ENCODE measurements at regions not wholly inside any gene's neighbourhood (a gene's known extent, or its start where the extent isn't known, plus 50 kb on each side); places are given as distances from the start of the nearest gene placed in this dataset.

- 8 to 19% methylated on average over 3 of the region's 3 CpGs for WGBS, 2 experiments (ENCODE audit: low coverage in 1 of 2, low lambda C conversion rate in 2 of 2, missing lambda C conversion rate in 2 of 2)
- Histone ChIP-seq H3K9ac (no peak overlapping the region), H4K20me1 (ENCODE audit: insufficient read depth) (no peaks in the 10 kb centered on the region), H3K9me2 (ENCODE audit: insufficient read depth) (no peaks in the 10 kb centered on the region), H3K27me3 (replicated peaks; ENCODE audit: insufficient read depth) (peaks cover 9% of the 10 kb centered on the region), H3K9me3 (ENCODE audit: low read depth) (peaks cover 3% of the 10 kb centered on the region), H3K4me2 (ENCODE audit: unreplicated experiment) (no peak overlapping the region), H3K36me3 (ENCODE audit: low read depth) (no peaks in the 10 kb centered on the region), H2AFZ (no peak overlapping the region), H3K27ac (no peak overlapping the region), H3K4me1 (ENCODE audit: insufficient read depth) (no peaks in the 10 kb centered on the region), H3K79me2 (ENCODE audit: insufficient read depth) (no peaks in the 10 kb centered on the region), H3K4me3 (no peak overlapping the region), H3F3A (ENCODE audit: insufficient read depth) (no peaks in the 10 kb centered on the region)
- DNase-seq: no peak
- no peak for TF ChIP-seq EZH2 (IDR thresholded peaks at IDR 0.05; ENCODE audit: insufficient read depth, poor library complexity, severe bottlenecking)
- no peak for TF ChIP-seq EZH2phosphoT487 (IDR thresholded peaks at IDR 0.05; ENCODE audit: insufficient read depth, low read depth)
- in situ Hi-C loops (cut with MboI): no loop called here
These were observed 105.5 kb downstream of the NUF2 start for GRCh38 chr1:163427279-163427678.

DNA sequence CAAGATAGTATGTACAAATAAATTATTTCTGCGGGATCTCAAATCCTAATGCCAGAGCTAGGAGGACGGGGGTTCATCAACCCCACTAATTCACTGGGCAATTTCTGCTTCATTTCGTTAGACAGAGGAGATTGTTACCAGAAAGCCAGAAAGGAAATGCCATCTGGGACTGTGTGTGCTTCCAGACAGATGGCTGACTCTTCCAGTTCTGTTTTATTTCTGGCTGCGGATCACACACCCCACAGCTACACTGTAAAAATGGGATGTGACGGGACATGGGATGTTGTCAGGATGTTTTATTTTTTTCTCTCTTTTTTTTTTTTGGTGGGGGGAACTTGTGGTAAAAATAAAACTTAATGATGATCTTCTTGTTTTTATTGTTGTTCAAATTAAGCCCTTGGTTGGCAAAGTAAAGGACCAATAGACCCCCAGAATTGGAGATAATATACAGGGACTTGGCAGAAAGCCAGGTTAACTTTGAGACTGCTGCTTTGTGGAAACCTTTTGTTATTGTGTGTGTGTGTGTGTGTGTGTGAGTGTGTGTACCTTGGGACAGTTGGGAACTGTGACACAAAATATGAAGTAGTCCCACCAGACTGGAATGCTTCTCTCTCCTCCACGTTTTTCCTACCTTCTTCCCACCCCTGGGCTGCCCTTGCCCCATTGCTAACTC, 114.5 kb downstream of the NUF2 start:
- Histone ChIP-seq H3K4me3 (no peak overlapping the region), H3K36me3 (ENCODE audit: low read depth) (no peaks in the 10 kb centered on the region), H3K4me2 (ENCODE audit: unreplicated experiment) (no peak overlapping the region), H3K9me3 (ENCODE audit: low read depth) (peaks cover 3% of the 10 kb centered on the region), H4K20me1 (ENCODE audit: insufficient read depth) (no peaks in the 10 kb centered on the region), H3K27ac (no peak overlapping the region), H3K79me2 (ENCODE audit: insufficient read depth) (no peaks in the 10 kb centered on the region), H3F3A (ENCODE audit: insufficient read depth) (no peaks in the 10 kb centered on the region), H3K27me3 (replicated peaks; ENCODE audit: insufficient read depth) (peaks cover 13% of the 10 kb centered on the region; the same call in 1 of the 2 replicates), H3K9me2 (ENCODE audit: insufficient read depth) (no peaks in the 10 kb centered on the region), H3K9ac (no peak overlapping the region), H3K4me1 (ENCODE audit: insufficient read depth) (no peaks in the 10 kb centered on the region), H2AFZ (no peak overlapping the region)
- 1 to 3% methylated on average over 6 of the region's 6 CpGs for WGBS, 2 experiments (ENCODE audit: low coverage in 1 of 2, low lambda C conversion rate in 2 of 2, missing lambda C conversion rate in 2 of 2)
- DNase-seq: peak; percentile 2
- in situ Hi-C loops (cut with MboI): no loop called here
- TF ChIP-seq EZH2 (IDR thresholded peaks at IDR 0.05; ENCODE audit: insufficient read depth, poor library complexity, severe bottlenecking) (no peak), EZH2phosphoT487 (IDR thresholded peaks at IDR 0.05; ENCODE audit: insufficient read depth, low read depth) (no peak)

GRCh38 chr1:163439471-163439870, 117.7 kb downstream of the NUF2 start:
- Histone ChIP-seq H4K20me1 (ENCODE audit: insufficient read depth) (no peaks in the 10 kb centered on the region), H3K4me1 (ENCODE audit: insufficient read depth) (no peaks in the 10 kb centered on the region), H3K27ac (no peak overlapping the region), H3K36me3 (ENCODE audit: low read depth) (no peaks in the 10 kb centered on the region), H3K9me2 (ENCODE audit: insufficient read depth) (no peaks in the 10 kb centered on the region), H3F3A (ENCODE audit: insufficient read depth) (no peaks in the 10 kb centered on the region), H3K27me3 (replicated peaks; ENCODE audit: insufficient read depth) (peaks cover 13% of the 10 kb centered on the region; the same call in 1 of the 2 replicates), H3K9me3 (ENCODE audit: low read depth) (no peaks in the 10 kb centered on the region), H3K9ac (no peak overlapping the region), H3K79me2 (ENCODE audit: insufficient read depth) (no peaks in the 10 kb centered on the region), H3K4me2 (ENCODE audit: unreplicated experiment) (no peak overlapping the region), H2AFZ (no peak overlapping the region), H3K4me3 (no peak overlapping the region)
- in situ Hi-C loops (cut with MboI): no loop called here
- no peak for DNase-seq
- TF ChIP-seq EZH2 (IDR thresholded peaks at IDR 0.05; ENCODE audit: insufficient read depth, poor library complexity, severe bottlenecking): no peak
- no peak for TF ChIP-seq EZH2phosphoT487 (IDR thresholded peaks at IDR 0.05; ENCODE audit: insufficient read depth, low read depth)
- 20% methylated on average over 6 of the region's 6 CpGs for WGBS, 2 experiments (ENCODE audit: low coverage in 1 of 2, low lambda C conversion rate in 2 of 2, missing lambda C conversion rate in 2 of 2)

DNA sequence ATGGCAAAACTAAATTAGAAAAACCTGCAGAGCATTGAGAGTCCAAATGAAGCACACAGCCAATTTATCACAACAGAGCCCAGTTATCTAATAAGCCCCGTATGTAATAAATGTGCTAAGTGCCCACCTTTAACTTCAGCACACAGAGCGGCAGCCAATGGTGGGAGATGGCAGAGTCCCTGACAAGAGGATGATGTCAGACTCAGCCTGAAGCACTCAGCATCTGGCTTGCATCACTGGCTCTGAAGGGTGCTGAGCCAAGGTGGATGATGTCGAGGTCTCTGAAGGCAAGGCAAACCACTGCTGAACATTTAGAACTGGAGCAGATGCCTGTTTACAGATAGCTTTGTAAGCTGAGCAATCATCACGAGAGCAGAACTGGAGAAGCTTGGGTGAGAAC, 118.3 kb downstream of the NUF2 start:
- Histone ChIP-seq H3K79me2 (ENCODE audit: insufficient read depth) (no peaks in the 10 kb centered on the region), H2AFZ (no peak overlapping the region), H3K27me3 (replicated peaks; ENCODE audit: insufficient read depth) (peaks cover 13% of the 10 kb centered on the region; the same call in 1 of the 2 replicates), H3K36me3 (ENCODE audit: low read depth) (no peaks in the 10 kb centered on the region), H3K4me2 (ENCODE audit: unreplicated experiment) (no peak overlapping the region), H3K27ac (no peak overlapping the region), H3F3A (ENCODE audit: insufficient read depth) (no peaks in the 10 kb centered on the region), H3K9me3 (ENCODE audit: low read depth) (no peaks in the 10 kb centered on the region), H4K20me1 (ENCODE audit: insufficient read depth) (no peaks in the 10 kb centered on the region), H3K4me1 (ENCODE audit: insufficient read depth) (no peaks in the 10 kb centered on the region), H3K4me3 (no peak overlapping the region), H3K9ac (no peak overlapping the region), H3K9me2 (ENCODE audit: insufficient read depth) (no peaks in the 10 kb centered on the region)
- DNase-seq: no peak
- WGBS, 2 experiments (ENCODE audit: low coverage in 1 of 2, low lambda C conversion rate in 2 of 2, missing lambda C conversion rate in 2 of 2): 1% methylated on average over 4 of the region's 4 CpGs
- in situ Hi-C loops (cut with MboI): no loop called here
- TF ChIP-seq EZH2phosphoT487 (IDR thresholded peaks at IDR 0.05; ENCODE audit: insufficient read depth, low read depth): no peak
